ENCODE measurements at regions not wholly inside any gene's neighbourhood (a gene's known extent, or its start where the extent isn't known, plus 50 kb on each side); places are given as distances from the start of the nearest gene placed in this dataset.

GRCh38 chr9:30504502-30504905, 1879.9 kb upstream of the ACO1 start:
- no peak overlapping the region for H3K27ac ChIP-seq
- TF ChIP-seq ZFX (IDR thresholded peaks at IDR 0.05) (no peak), CTCF (conservative IDR thresholded peaks at IDR 0.05) (no peak)

- no peak overlapping the region for H3K27ac ChIP-seq
- TF ChIP-seq CTCF (conservative IDR thresholded peaks at IDR 0.05) (no peak), ZFX (IDR thresholded peaks at IDR 0.05) (no peak)
These were observed 1879.1 kb upstream of the ACO1 start for GRCh38 chr9:30505311-30505710.

- TF ChIP-seq ZFX (IDR thresholded peaks at IDR 0.05) (no peak), CTCF (conservative IDR thresholded peaks at IDR 0.05) (no peak)
- no peak overlapping the region for H3K27ac ChIP-seq
These were observed 1877.7 kb upstream of the ACO1 start for GRCh38 chr9:30506749-30507148.

GRCh38 chr9:30507166-30507565, 1877.3 kb upstream of the ACO1 start:
- H3K27ac ChIP-seq = no peak overlapping the region
- TF ChIP-seq CTCF (conservative IDR thresholded peaks at IDR 0.05) = no peak
- TF ChIP-seq ZFX (IDR thresholded peaks at IDR 0.05) = no peak

- no peak for TF ChIP-seq ZFX (IDR thresholded peaks at IDR 0.05)
- no peak overlapping the region for H3K27ac ChIP-seq
These were observed 1872.8 kb upstream of the ACO1 start for GRCh38 chr9:30511666-30512065.

GRCh38 chr9:30519166-30519565, 1865.3 kb upstream of the ACO1 start:
- no peak overlapping the region for H3K27ac ChIP-seq
- TF ChIP-seq ZFX (IDR thresholded peaks at IDR 0.05) = no peak
- TF ChIP-seq CTCF (conservative IDR thresholded peaks at IDR 0.05) = no peak

- no peak overlapping the region for H3K27ac ChIP-seq
- TF ChIP-seq ZFX (IDR thresholded peaks at IDR 0.05) (no peak), CTCF (conservative IDR thresholded peaks at IDR 0.05) (no peak)
These were observed 1864.7 kb upstream of the ACO1 start for GRCh38 chr9:30519756-30520155.

GRCh38 chr9:30522061-30522460, 1862.4 kb upstream of the ACO1 start:
- no peak overlapping the region for H3K27ac ChIP-seq
- TF ChIP-seq ZFX (IDR thresholded peaks at IDR 0.05) (no peak), CTCF (conservative IDR thresholded peaks at IDR 0.05) (no peak)

Measured in C4-2B (cell line).